Gastroesophageal sphincter (tissue), 3 donors: ENCODE measurements at regions not wholly inside any gene's neighbourhood (a gene's known extent, or its start where the extent isn't known, plus 50 kb on each side); places are given as distances from the start of the nearest gene placed in this dataset.

ENCODE experiments used
- POLR2A ChIP-seq, 2 donors: fragments of 450-650 bp; IDR thresholded peaks; one replicate each; pipeline ENCODE4 v1.6.1; 2017; ENCODE audit warnings: antibody characterized with exemption in 2 of 2, mild to moderate bottlenecking in 2 of 2, moderate library complexity in 1 of 2
- TF ChIP-seq, protein P1 (sequence below), 4 experiments: fragments of 200-600 bp in 2 of 4; fragments of 450-650 bp in 2 of 4; sonication (generic) in 1 of 4; IDR thresholded peaks; one replicate each; pipeline ENCODE4 v1.5.1; 2017 to 2019; ENCODE audit warnings: antibody characterized with exemption in 4 of 4, mild to moderate bottlenecking in 2 of 4, moderate library complexity in 2 of 4

DNA sequence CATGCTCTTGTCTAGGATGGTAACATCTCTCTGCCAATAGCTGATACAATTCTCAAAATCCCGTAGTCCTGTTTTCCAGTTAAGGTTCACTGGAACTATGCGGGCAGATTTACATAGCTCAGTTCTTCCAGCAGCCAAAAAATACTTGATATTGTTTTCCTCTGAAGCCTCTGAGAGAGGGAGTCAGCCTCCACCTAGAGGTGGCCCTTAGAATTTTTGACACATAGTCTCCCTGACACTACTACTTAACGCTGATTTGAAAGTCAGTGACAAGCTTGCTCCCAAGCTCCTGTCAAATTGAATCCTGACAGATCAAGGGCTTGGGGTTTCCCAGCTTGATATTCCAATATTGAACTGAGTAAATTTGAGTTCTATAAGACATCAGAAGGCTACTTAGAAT is 1780.1 kb downstream of the TP53TG3F start:
- TF ChIP-seq, protein P1, sequence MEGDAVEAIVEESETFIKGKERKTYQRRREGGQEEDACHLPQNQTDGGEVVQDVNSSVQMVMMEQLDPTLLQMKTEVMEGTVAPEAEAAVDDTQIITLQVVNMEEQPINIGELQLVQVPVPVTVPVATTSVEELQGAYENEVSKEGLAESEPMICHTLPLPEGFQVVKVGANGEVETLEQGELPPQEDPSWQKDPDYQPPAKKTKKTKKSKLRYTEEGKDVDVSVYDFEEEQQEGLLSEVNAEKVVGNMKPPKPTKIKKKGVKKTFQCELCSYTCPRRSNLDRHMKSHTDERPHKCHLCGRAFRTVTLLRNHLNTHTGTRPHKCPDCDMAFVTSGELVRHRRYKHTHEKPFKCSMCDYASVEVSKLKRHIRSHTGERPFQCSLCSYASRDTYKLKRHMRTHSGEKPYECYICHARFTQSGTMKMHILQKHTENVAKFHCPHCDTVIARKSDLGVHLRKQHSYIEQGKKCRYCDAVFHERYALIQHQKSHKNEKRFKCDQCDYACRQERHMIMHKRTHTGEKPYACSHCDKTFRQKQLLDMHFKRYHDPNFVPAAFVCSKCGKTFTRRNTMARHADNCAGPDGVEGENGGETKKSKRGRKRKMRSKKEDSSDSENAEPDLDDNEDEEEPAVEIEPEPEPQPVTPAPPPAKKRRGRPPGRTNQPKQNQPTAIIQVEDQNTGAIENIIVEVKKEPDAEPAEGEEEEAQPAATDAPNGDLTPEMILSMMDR (IDR thresholded peaks at IDR 0.05) = no peak
- TF ChIP-seq POLR2A (IDR thresholded peaks at IDR 0.05) = no peak
